Stimulated activated CD8-positive, alpha-beta memory T cell treated with anti-CD3 and anti-CD28 coated beads, Interleukin-15, amount 100 ng/mL, for 48 hours (primary cell): ENCODE measurements at regions not wholly inside any gene's neighbourhood (a gene's known extent, or its start where the extent isn't known, plus 50 kb on each side); places are given as distances from the start of the nearest gene placed in this dataset.
"Not testable (repeated sequence)": the region's sequence is repeated elsewhere in the genome, so short reads cannot be mapped to it uniquely, and the experiment has no call there.

Source experiments
- DNase-seq, 2 donors: peaks; one replicate each; pipeline ENCODE4 v3.0.0-alpha.2; 2020; ENCODE audit warnings: low read depth in 2 of 2

DNA sequence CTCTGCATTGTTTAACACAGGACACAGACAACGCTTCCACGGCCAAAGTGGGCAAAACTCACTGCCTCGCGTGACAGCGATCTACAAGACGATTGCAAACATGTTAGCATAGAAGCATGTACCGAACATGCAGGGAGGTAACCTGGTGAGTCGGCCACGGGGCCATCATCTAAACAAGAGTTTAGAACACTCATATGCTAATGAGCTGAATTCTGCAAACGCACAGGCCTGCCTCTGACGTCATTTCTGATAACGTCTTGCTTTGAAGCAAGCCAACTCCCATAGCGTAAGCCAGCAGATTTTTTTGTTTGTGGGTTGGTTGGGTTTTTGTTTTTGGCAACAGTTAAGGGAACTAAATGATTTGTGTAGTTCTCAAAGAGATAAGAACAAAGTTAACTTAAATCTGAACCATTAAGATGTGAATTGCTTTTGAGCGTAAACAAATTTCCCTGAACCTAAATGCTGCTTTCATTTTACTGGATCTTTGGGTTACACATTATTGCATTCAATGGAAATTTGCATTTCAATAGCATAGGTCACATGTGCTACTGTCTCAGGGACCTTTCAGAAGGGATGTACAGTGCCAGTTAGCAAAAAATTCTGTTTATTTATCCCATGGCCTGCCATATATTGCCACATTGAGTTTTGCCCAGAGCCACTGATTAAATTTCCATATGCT is 184.5 kb upstream of the PDE10A start:
- DNase-seq: no peak

DNA sequence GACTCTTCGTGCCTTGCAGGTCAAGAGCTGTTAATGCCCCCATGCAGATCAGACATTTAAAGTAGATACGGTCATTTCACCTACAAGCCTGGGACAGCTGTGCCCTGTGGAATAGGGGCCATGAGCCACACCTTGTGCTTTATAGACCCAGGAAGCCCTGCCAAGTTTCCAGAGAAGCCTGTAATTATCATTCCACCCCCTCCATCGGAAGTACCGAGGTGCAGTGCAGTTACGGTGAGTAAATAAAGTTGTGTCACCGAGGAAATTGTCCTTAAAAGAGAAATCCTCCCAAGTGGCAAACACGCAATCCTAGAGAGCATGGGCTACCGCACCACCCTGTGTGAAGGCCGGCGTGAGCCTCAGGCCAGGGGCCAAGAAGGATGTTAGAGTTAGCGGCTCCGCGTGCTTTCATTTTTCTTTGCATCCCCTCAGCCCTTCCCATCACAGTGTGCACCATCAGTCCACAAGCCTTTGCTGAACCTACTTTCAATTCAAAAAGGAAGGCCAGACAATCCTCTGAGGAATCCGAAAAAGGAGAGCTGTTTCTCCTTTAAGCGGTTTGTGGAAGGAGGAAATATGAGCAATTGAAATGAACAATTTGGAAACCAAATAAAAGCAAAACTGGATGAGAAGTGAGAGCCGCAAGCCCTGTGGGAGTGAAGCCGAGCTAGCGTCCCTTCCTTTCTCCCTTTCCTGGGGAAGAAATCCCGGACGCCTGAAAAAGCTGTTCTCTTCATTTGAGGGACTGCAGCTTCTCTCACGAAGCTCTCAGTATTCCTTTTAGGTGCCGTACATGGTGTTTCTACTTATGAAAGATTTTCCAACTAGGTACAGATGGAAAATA is 183.3 kb upstream of the PDE10A start:
- DNase-seq: no peak

DNA sequence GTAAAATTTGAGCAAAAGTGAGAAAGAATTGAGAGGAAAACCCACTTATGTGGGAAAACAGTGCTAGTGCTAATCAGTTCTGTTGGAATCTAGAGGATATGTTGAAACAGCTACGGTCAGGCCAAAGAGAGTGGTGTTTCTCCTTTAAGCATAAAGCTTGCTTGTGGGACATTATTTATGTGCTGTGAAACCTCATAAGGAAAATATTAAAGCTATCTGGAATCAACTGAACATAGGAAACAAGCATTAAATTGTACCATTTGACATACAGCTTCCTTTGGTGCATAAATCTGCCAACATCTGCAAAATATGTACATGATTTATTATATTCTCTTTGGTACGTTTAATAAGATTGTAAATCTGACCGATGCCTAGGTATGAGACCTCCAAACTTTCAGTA is 182.5 kb upstream of the PDE10A start:
- no peak for DNase-seq

DNA sequence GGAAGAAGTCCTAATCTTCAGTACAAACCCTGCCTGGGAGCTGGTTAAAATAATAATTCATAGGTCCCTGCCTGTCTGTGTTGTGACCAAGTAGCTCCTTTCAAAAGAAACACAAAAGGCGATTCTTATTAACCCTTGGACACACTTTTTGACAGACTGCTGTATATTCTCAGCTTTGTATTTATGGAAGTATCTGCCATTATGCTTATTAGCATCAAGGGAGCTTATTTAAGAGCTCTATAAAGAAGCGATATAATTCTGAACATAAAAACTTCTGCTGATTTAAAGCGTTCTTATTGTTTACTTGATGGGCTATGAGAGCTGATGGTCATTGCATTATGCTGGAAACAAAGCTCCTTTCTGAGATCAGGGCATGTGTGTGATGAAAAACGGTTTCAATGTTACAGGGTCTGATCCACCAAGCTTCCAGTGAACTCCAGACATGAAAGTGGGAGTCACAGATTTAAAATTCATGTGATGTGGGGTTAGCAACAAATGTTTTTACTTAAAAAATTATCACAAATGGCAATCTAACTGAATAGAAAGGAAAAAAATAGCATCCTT is 181.8 kb upstream of the PDE10A start:
- no peak for DNase-seq

DNA sequence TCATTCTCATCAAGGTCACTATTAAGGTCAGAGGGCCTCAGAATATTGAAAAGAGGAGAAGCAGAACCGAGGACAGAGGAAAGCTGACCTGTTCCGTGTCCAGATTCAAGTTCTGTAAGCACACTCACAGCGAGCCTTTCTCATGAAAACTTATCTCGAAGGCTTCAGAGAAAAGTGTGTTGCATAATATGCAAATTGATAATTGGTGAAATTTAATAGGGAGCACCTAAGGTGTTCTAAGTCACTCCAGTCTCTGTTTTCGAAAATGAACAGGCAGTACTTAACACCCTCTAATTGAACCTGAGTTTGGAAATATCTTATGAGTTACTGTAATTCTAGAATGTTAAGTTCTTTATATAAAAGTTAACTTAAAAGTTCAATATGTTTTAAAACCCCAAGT is 181.2 kb upstream of the PDE10A start:
- no peak for DNase-seq

DNA sequence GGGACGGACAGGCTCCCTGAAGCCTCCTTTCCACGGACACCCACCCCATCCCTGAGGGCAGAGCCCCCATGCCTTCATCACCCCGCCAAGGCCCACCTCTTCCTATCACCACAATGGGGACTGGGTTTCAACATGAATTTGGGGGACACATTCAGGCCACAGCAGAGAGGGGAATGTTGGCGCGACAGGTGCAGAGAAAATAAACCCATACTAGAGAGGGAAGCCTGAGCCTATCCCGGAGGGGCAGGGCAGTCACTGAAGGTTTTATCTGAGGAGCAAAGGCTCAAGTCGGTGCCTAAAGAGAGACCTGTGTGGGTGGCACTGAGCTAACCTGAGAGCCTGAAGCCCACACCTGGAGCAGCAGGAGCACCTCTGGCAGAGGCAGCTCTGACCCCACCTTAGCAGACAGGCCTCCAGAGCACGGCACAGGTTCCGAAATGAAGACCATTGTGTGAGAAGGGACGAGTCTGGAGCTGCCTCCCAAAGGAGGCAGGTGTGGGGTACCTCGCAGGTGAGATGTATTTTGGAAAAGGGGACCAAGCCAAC is 180.6 kb upstream of the PDE10A start:
- DNase-seq: no peak

DNA sequence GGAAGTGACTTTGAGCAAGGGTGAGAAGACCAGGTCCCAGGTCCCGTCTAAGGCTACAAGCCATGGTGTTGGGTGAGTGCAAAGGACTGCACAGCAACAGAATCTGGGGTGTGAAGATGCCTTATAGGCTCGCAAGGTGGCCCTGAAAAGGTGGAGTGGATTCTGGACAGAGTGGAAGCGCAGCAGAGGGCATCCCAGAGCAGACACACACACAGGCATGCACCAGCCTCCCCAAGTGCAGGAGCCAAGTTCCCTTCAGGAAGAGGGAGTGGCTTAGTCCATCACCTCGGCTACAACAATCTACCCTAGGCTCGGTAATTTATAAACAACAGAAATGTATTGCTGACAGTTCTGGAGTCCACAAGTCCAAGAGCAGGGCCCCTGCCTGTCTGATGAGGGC is 180.1 kb upstream of the PDE10A start:
- no peak for DNase-seq

DNA sequence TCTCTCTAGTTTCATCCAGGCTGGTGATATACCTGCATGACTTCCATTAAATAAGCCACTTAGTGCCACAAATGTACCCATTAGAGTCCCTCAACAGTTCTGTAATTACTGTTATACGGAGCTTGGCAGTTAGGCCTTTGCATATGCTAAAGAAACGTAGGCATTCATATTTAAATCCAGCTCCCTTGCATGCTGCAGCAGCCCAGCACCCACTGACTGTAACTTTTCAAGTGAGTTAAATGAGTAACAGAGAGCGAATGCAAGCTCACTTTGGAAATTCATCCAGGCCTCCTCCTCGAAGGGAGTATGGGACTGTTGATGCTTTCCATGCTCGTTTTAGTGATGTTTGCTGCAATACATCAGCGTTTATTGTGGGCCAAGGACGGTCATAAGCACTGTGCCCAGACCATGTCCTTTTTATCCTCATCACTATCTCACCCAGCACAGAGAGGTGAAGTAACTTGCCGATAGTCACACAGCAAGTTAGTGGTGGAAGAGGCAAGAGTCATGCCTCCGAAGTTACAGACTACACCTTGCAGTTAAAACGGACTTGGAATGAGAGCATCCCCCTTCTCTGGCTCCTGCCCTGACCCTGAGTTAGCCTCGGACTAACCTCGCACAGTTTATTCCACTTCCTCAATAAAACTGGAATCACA is 179.4 kb upstream of the PDE10A start:
- DNase-seq: no peak

DNA sequence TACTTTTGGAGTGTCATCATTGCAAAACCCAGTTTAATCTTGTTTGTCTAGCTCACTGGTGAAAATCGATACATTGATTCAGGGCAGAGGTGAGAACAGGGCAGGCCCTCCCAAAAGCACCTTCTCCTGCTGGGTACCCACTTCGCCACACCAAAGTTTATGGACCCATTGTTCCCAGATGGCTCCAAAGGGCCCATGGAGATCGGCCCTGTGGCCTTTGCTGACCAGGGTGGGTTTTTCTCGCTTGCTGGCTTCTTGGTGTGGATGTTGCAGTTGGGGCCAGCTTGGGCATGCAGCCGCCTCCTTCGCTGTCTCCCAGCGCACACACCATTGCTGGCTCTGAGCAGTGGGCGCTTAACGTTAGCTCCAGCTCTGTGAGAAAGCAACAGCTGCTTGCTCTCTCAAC is 178.1 kb upstream of the PDE10A start:
- DNase-seq: no peak

DNA sequence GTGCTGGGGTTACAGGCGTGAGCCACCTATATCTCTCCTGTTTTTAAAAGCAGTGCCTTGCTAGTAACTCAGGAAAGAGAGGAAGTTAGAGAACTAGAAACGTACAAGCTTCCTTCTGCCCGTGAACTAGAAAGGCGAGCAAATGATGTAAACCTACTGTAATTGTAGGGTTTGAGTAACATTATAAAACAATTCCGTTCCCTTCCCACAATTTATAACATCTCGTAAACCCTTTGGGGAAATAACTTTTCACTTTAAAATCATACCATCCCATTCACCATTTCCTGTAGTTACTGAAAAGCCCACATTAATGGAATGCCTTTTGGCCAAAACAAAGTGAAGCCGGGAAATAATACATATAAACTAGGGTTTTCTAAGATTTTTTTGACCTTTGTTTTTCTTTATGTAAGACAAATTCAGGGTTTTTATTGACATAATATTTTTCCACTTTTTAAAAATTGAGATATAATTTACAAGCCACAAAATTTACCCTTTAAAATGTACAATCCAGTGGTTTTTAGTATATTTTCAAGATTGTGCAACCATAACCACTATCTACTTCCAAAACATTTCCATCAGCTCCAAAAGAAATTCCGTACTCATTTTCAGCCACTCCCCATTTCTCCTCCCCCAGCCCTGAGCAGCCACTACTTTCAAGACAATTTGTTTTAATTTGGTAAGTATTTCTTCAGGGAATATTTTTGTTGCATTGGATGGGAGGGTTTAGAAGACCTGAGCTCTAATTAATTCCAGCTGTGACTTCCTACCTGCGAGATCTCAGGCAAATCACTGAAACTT is 175.1 kb upstream of the PDE10A start:
- DNase-seq: no peak

DNA sequence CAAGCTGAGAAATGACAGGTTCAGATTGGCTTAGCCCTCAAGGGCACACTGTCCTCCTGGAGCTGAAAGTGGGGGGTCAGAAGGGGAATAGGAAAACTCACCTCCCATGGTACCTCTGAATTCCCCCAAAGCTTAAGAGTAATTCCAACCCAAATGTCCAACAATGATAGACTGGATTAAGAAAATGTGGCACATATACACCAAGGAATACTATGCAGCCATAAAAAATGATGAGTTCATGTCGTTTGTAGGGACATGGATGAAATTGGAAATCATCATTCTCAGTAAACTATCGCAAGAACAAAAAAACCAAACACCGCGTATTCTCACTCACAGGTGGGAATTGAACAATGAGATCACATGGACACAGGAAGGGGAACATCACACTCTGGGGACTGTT is 173.6 kb upstream of the PDE10A start:
- DNase-seq: not testable (repeated sequence)

DNA sequence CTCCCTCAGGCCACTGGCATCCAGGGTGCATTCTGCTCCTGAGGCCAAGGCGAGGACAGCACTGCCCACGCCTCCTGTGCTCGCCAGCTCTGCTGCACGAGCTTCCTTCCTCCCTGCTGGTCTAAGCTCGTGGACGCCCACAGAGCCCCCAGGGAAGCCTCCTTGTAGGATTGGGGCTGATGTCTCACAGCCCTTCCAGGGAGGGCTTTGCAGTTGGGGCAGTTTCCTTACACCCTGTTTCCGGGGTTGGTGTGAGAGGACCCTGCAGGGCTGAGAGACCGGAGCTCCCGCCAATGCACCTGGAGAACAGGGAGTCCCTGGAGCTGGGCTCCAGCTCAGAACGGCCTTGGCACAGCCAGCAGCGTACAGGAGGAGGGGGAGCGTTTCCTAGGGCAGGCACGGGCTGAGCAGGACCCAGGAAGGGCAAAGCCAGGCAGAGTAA is 172.4 kb upstream of the PDE10A start:
- no peak for DNase-seq

DNA sequence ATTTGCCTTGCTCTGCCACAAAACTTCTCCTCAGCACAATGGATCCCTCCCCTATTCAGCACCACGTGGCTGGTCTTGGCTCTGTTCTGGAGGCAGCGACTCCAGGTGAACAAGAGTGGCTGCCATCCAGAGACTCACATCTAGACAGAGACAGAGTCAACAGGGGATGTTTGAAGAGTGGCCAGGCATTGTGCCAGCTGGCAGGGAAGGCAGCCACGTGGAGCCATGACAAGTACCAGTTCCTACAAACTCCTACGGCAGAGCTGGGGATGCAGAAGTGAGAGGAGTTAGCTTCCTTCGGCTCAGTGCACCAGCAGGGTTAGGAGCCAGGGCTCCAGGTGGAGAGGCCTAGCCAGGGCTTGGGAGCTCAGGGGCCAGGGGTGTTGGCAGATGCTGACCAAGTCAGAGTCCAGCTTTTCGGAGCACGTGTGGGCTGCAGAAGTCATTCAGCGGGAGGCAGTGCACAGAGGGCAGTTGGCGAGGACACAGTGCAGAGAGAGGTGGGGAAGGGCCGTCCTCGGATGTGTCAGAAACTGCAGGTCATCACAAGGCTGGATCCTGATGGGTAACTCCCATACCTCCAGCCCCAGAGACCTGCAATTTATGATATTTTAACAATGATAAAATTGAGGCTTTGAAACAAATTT is 171.7 kb upstream of the PDE10A start:
- DNase-seq: no peak

DNA sequence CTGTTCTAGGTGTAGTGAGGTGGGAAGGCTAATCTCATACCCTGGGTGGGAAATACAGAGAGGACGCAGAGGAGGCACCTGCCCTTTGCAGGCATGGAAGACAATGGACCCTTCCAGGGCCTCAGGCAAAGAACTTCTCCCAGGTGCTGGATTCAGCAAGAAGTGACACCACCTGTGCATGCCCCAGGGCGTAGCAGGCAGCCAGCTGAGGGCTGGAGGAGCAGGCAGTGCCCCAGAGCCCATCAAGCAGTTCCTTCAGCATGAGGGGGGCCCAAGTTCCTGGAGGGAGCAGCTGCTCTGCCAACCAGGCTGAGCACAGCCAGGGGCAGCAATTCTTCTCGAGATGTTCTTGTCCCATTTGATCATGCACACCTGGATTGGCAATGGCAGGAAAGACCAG is 170.3 kb upstream of the PDE10A start:
- DNase-seq: no peak

DNA sequence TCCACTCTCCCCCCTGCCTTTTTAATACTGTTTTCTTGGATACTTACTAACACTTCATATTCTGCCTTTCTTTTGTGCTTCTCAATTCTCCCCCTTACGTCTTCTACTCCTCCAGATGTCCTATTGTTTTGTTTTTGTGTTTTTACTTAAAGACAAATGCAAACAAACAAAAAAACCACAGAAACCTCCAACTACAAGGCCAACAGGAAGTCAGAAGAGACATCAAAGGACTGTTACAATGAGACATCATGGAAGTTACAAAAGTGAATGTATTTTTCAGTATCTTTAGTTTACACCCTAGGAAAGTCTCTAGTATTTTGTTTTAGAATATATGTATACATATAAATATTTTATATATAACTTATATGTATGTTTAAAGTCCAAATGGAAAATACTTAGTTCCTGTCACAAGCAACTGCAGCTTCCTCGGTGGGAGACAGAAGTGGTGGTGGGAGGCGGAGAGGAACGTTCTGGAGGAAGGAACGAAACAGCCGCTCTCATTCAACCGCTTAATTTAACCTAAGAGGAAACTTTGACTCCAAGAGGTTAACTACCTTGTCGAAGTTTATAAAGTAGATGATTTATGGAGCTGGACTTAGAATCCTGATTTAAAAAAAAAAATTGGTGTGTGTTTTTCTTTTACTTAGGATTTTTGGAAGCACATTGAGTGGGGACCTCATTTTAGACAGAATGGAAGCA is 168.9 kb upstream of the PDE10A start:
- DNase-seq: no peak

DNA sequence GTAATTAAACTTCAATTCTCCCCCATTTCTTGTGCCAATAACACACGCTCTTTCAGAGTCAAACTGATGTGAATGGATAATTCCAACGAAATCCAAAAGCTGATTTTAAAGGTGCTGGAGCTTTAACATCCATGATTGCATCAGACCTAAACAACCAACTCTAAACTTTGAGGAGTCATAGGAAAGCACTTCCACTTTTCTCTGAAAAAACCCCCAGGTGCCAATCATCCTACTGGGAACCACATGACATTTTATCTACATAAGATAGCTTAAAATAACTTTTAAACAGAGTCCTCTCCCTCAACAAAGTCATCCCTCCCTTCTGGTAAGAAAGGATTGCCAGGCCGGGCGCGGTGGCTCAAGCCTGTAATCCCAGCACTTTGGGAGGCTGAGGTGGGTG is 167.7 kb upstream of the PDE10A start:
- no peak for DNase-seq

DNA sequence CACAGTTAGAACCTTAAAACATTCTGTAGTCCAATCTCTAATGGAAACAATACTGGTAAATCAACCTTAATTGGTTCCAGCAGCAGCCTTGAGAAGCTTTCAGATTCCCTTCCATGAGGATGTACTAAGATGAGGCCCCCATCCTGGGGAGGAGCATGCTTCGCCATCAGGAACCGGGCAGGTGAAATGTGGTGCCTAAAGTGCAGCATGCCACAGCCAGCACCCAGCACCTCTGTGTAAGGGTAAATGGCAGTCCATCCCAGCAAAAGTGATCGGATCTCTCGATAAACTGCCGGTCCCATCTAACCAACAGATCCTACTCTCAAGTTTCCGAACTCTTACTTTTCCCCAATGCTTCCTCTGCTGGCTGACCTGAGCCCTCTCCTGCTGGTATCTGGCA is 166.3 kb upstream of the PDE10A start:
- DNase-seq: no peak

DNA sequence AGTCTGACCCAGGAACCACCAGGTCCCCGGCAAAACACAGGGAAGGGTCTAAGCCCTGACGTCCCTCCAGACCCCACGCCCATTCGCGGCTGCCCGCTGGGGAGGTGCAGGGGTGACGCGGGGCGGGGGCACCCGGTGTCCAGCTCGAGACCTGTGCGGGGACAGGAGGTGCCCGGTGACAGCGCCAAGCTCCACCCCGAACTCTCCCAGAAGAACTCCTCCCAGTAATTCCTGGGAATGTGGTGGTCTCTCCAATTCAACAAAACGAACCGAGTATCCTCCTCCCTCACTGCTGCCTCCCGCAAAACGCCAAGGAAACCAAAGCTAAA is 164.1 kb upstream of the PDE10A start:
- DNase-seq: no peak

DNA sequence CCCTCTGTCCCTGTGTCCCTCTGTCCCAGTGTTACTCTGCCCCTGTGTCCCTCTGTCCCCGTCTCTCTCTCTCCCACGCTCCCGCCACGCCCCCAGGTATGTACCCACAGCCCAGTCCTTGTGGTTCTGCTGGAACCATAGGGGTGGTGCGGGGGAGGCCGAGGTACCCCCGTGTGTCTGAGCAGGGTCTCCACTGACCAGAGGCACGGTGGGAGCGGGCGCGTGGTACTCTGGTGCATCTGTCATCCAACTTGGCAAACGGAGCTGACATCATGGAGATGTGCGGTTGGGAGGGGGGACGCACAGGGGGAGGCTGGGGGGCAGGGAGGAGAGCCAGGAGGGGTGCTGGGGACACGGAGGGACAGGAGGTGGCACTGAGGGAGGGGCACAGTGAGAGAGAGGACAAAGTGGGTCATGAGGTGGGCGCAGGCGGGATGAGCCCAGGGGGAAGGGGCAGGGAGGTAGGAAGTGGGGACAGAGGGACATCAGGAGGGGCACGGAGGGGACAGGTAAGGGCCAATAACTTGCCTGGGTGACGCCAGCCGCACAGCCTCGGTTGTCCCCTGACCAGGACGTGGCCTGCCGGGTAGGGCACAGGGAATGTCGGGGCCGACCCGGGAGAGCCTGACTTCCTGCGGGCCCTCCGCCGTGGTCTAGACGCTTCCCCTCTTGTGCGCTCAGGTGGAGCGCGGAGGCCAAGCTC is 163.6 kb upstream of the PDE10A start:
- DNase-seq: no peak
